B cell (primary cell): ENCODE measurements at regions not wholly inside any gene's neighbourhood (a gene's known extent, or its start where the extent isn't known, plus 50 kb on each side); places are given as distances from the start of the nearest gene placed in this dataset.

Source experiments
- EZH2 ChIP-seq: IDR thresholded peaks from 2 replicates; pipeline ENCODE4 v1.6.1; 2012; ENCODE audit warnings: borderline replicate concordance, low read depth, mild to moderate bottlenecking, moderate library complexity, low read length; ENCODE audit not compliant: insufficient read depth, poor library complexity, severe bottlenecking
- TF ChIP-seq, protein P1 (sequence below): fragments of 200-600 bp; IDR thresholded peaks from one replicate; pipeline ENCODE4 v1.8.0; 2022; ENCODE audit warnings: antibody characterized with exemption, mild to moderate bottlenecking

DNA sequence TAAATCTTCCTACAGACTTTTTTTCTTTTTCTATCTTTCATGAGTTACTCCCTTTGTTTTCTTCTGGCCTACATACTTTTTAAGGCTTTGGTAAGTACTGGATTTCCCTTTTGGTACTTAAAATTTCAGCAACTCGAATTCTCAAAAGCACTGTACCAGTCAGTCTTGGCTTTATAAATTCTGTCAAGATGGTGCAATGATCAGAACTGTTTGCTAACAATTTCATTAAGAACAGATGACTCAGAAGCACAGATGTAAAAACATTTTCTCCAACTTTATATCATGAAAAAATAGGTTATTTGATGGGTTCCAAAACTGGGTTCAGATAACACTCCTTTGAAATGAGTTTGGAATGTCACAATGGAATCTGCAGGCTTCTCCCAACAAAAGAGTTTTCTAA is 1961.8 kb upstream of the FLRT2 start:
- TF ChIP-seq, protein P1, sequence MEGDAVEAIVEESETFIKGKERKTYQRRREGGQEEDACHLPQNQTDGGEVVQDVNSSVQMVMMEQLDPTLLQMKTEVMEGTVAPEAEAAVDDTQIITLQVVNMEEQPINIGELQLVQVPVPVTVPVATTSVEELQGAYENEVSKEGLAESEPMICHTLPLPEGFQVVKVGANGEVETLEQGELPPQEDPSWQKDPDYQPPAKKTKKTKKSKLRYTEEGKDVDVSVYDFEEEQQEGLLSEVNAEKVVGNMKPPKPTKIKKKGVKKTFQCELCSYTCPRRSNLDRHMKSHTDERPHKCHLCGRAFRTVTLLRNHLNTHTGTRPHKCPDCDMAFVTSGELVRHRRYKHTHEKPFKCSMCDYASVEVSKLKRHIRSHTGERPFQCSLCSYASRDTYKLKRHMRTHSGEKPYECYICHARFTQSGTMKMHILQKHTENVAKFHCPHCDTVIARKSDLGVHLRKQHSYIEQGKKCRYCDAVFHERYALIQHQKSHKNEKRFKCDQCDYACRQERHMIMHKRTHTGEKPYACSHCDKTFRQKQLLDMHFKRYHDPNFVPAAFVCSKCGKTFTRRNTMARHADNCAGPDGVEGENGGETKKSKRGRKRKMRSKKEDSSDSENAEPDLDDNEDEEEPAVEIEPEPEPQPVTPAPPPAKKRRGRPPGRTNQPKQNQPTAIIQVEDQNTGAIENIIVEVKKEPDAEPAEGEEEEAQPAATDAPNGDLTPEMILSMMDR, result no peak
- TF ChIP-seq EZH2, result no peak
